CD14-positive monocyte (primary cell): ENCODE measurements at regions not wholly inside any gene's neighbourhood (a gene's known extent, or its start where the extent isn't known, plus 50 kb on each side); places are given as distances from the start of the nearest gene placed in this dataset.

Experiments used
- DNase-seq, 3 donors: peaks; one replicate each; pipeline ENCODE4 v3.0.0-alpha.2; 2011 to 2022
- H2AFZ ChIP-seq: 2 replicates; pipeline ENCODE4 v1.6.0; 2012; ENCODE audit warnings: mild to moderate bottlenecking, low read depth, low read length, inconsistent platforms; ENCODE audit not compliant: insufficient read depth, poor library complexity, severe bottlenecking
- H3K27ac ChIP-seq, 2 donors: 1 replicate in 1 of 2; 2 replicates in 1 of 2; pipeline ENCODE4 v1.5.1; 2012 to 2013; ENCODE audit warnings: low read length in 2 of 2, control low read depth in 1 of 2, inconsistent platforms in 1 of 2, low read depth in 1 of 2, mild to moderate bottlenecking in 1 of 2
- H3K27me3 ChIP-seq, 2 donors: one replicate each; pipeline versions ENCODE4 v1.6.0 to v1.6.1; 2011 to 2013; ENCODE audit warnings: low read length in 2 of 2; ENCODE audit not compliant: control insufficient read depth in 2 of 2, insufficient read depth in 2 of 2
- H3K36me3 ChIP-seq, 2 donors: replicated peaks in 1 of 2; 1 replicate in 1 of 2; 2 replicates in 1 of 2; pipeline versions ENCODE4 v1.5.1 to v1.6.1; 2012 to 2013; ENCODE audit warnings: low read length in 2 of 2, control low read depth in 1 of 2, inconsistent platforms in 1 of 2, mild to moderate bottlenecking in 1 of 2; ENCODE audit not compliant: insufficient read depth in 2 of 2, control insufficient read depth in 1 of 2
- H3K4me1 ChIP-seq, 2 donors: 1 replicate in 1 of 2; 2 replicates in 1 of 2; pipeline versions ENCODE4 v1.5.1 to v1.6.1; 2012 to 2013; ENCODE audit warnings: low read length in 2 of 2, control low read depth in 1 of 2, inconsistent platforms in 1 of 2, mild to moderate bottlenecking in 1 of 2, moderate library complexity in 1 of 2; ENCODE audit not compliant: insufficient read depth in 2 of 2, control insufficient read depth in 1 of 2
- H3K4me2 ChIP-seq: replicated peaks from 2 replicates; pipeline ENCODE3; 2012; ENCODE audit warnings: low read length, moderate library complexity, mild to moderate bottlenecking; ENCODE audit not compliant: poor library complexity, severe bottlenecking; ENCODE audit errors: extremely low read depth
- H3K4me3 ChIP-seq, 3 experiments: fragments of 200-600 bp in 1 of 3; sonication (generic) in 1 of 3; replicated peaks in 1 of 3; 1 replicate in 2 of 3; 2 replicates in 1 of 3; pipeline ENCODE4 v1.5.1; 2011 to 2013; ENCODE audit warnings: low read length in 3 of 3, mild to moderate bottlenecking in 3 of 3, control low read depth in 2 of 3, low read depth in 2 of 3, inconsistent platforms in 1 of 3, moderate library complexity in 1 of 3
- H3K79me2 ChIP-seq: 2 replicates; pipeline ENCODE4 v1.6.0; 2012; ENCODE audit warnings: mild to moderate bottlenecking, control low read depth, inconsistent platforms, low read length, moderate library complexity; ENCODE audit not compliant: insufficient read depth
- H3K9ac ChIP-seq: 2 replicates; pipeline ENCODE4 v1.6.0; 2017; ENCODE audit warnings: low read length, mild to moderate bottlenecking; ENCODE audit not compliant: insufficient read depth, poor library complexity, severe bottlenecking
- H3K9me3 ChIP-seq, 2 donors: replicated peaks in 1 of 2; 1 replicate in 1 of 2; 2 replicates in 1 of 2; pipeline versions ENCODE4 v1.5.1 to v1.6.1; 2012 to 2013; ENCODE audit warnings: low read length in 2 of 2, control low read depth in 1 of 2; ENCODE audit not compliant: control insufficient read depth in 1 of 2, insufficient read depth in 1 of 2
- H4K20me1 ChIP-seq: 2 replicates; pipeline ENCODE4 v1.6.0; 2012; ENCODE audit warnings: mild to moderate bottlenecking, low read length, control low read depth, moderate library complexity; ENCODE audit not compliant: insufficient read depth
- H3K27ac Mint-ChIP-seq, 7 donors: one replicate each; pipeline ENCODE4 v1.8.0; 2020; ENCODE audit warnings: mild to moderate bottlenecking in 7 of 7, mixed read lengths in 7 of 7, moderate library complexity in 6 of 7, inconsistent platforms in 2 of 7
- H3K27me3 Mint-ChIP-seq, 3 donors: one replicate each; pipeline ENCODE4 v1.8.0; 2021 to 2022; ENCODE audit warnings: low read depth in 3 of 3, mild to moderate bottlenecking in 3 of 3, mixed read lengths in 3 of 3, moderate library complexity in 3 of 3, inconsistent platforms in 1 of 3
- H3K36me3 Mint-ChIP-seq, 2 donors: one replicate each; pipeline ENCODE4 v1.8.0; 2020; ENCODE audit warnings: mixed read lengths in 2 of 2, inconsistent platforms in 1 of 2, mild to moderate bottlenecking in 1 of 2
- H3K4me1 Mint-ChIP-seq: one replicate; pipeline ENCODE4 v1.8.0; 2020; ENCODE audit warnings: mild to moderate bottlenecking, mixed read lengths
- H3K4me3 Mint-ChIP-seq, 2 donors: one replicate each; pipeline ENCODE4 v1.8.0; 2020; ENCODE audit warnings: mild to moderate bottlenecking in 2 of 2, mixed read lengths in 2 of 2, moderate library complexity in 1 of 2
- H3K9me3 Mint-ChIP-seq, 7 donors: one replicate each; pipeline ENCODE4 v1.8.0; 2020 to 2022; ENCODE audit warnings: mixed read lengths in 7 of 7, mild to moderate bottlenecking in 6 of 7, moderate library complexity in 6 of 7, inconsistent platforms in 2 of 7
- CTCF ChIP-seq: fragments of 200-600 bp; IDR thresholded peaks from one replicate; pipeline ENCODE4 v1.8.0; 2022; ENCODE audit warnings: antibody characterized with exemption, mild to moderate bottlenecking
- WGBS: methylation state at CpG from one replicate; pipeline ENCODE4 v1.1.5; 2013; ENCODE audit warnings: missing lambda C conversion rate; ENCODE audit not compliant: insufficient coverage; 5-methylcytosine and 5-hydroxymethylcytosine counted together
- intact Hi-C, 2 donors: fragments of 100-400 bp; cut with micrococcal nuclease; formaldehyde crosslinking; loops; one replicate each; pipeline versions ENCODE4 v1.15.0 to v1.15.1; 2023

GRCh38 chr4:189178125-189178746 lies 762.4 kb upstream of the FRG1 start:
- intact Hi-C loops, result no loop called here
- H3K4me1 Mint-ChIP-seq, result no peaks in the 10 kb centered on the region
- Histone ChIP-seq H2AFZ (no peak overlapping the region), H3K9ac (no peak overlapping the region), H3K27me3 (no peaks in the 10 kb centered on the region), H4K20me1 (no peaks in the 10 kb centered on the region), H3K4me1 (no peaks in the 10 kb centered on the region), H3K36me3 (no peaks in the 10 kb centered on the region), H3K4me3 (no peak overlapping the region), H3K9me3 (no peaks in the 10 kb centered on the region), H3K4me2 (no peak overlapping the region), H3K27ac (no peak overlapping the region), H3K79me2 (no peaks in the 10 kb centered on the region)
- no peak for DNase-seq
- no peak overlapping the region for H3K27ac Mint-ChIP-seq
- H3K36me3 Mint-ChIP-seq, result no peaks in the 10 kb centered on the region
- WGBS, result no CpG with 5 or more reads among the region's 3 CpGs
- TF ChIP-seq CTCF, result no peak
- no peaks in the 10 kb centered on the region for H3K27me3 Mint-ChIP-seq
- H3K4me3 Mint-ChIP-seq, result no peak overlapping the region
- peaks cover 0 to 5% (median 0%) of the 10 kb centered on the region in 7 donors for H3K9me3 Mint-ChIP-seq

- H3K27ac ChIP-seq, result no peak overlapping the region
- no peaks in the 10 kb centered on the region for H3K79me2 ChIP-seq
- no peak overlapping the region for H3K4me2 ChIP-seq
- H3K4me1 Mint-ChIP-seq, result no peaks in the 10 kb centered on the region
- no peaks in the 10 kb centered on the region for H3K36me3 Mint-ChIP-seq
- TF ChIP-seq CTCF, result no peak
- H3K4me3 Mint-ChIP-seq, result no peak overlapping the region
- H2AFZ ChIP-seq, result no peak overlapping the region
- H4K20me1 ChIP-seq, result no peaks in the 10 kb centered on the region
- H3K27me3 ChIP-seq, result no peaks in the 10 kb centered on the region
- no peaks in the 10 kb centered on the region for H3K36me3 ChIP-seq
- H3K27ac Mint-ChIP-seq, result no peak overlapping the region
- peaks cover 4 to 17% of the 10 kb centered on the region in 2 donors for H3K9me3 ChIP-seq
- 20% methylated on average over 1 of the region's 7 CpGs for WGBS
- H3K9ac ChIP-seq, result no peak overlapping the region
- DNase-seq, result no peak
- H3K4me3 ChIP-seq, result no peak overlapping the region
- H3K4me1 ChIP-seq, result no peaks in the 10 kb centered on the region
- no peaks in the 10 kb centered on the region for H3K27me3 Mint-ChIP-seq
- H3K9me3 Mint-ChIP-seq, result peaks cover 4 to 12% (median 8%) of the 10 kb centered on the region in 7 donors
- intact Hi-C loops, result no loop called here
These were observed 754.8 kb upstream of the FRG1 start for GRCh38 chr4:189185810-189186432.
